ENCODE measurements at regions not wholly inside any gene's neighbourhood (a gene's known extent, or its start where the extent isn't known, plus 50 kb on each side); places are given as distances from the start of the nearest gene placed in this dataset.
"Not testable (repeated sequence)": the region's sequence is repeated elsewhere in the genome, so short reads cannot be mapped to it uniquely, and the experiment has no call there.

GRCh38 chr12:45490232-45490881 is 239.1 kb upstream of the ARID2 start:
- no peak for DNase-seq

GRCh38 chr12:45494279-45494678 is 235.2 kb upstream of the ARID2 start:
- DNase-seq: no peak

GRCh38 chr12:45498645-45499044 is 230.9 kb upstream of the ARID2 start:
- no peak for DNase-seq

- DNase-seq: no peak
These were observed 226.9 kb upstream of the ARID2 start for GRCh38 chr12:45502481-45503128.

GRCh38 chr12:45503899-45504298 is 225.6 kb upstream of the ARID2 start:
- no peak for DNase-seq

- DNase-seq: no peak
These were observed 225.0 kb upstream of the ARID2 start for GRCh38 chr12:45504316-45505010.

- DNase-seq: no peak
These were observed 220.3 kb upstream of the ARID2 start for GRCh38 chr12:45509187-45509586.

- no peak for DNase-seq
These were observed 219.9 kb upstream of the ARID2 start for GRCh38 chr12:45509621-45510020.

GRCh38 chr12:45517381-45517780 is 212.1 kb upstream of the ARID2 start:
- no peak for DNase-seq

GRCh38 chr12:45518291-45519235 is 210.9 kb upstream of the ARID2 start:
- DNase-seq: peak; percentile 50

- no peak for DNase-seq
These were observed 207.3 kb upstream of the ARID2 start for GRCh38 chr12:45522227-45522626.

- not testable (repeated sequence) for DNase-seq
These were observed 202.7 kb upstream of the ARID2 start for GRCh38 chr12:45526823-45527222.

GRCh38 chr12:45532113-45532512 is 197.4 kb upstream of the ARID2 start:
- DNase-seq: no peak

GRCh38 chr12:45535610-45536180 is 193.8 kb upstream of the ARID2 start:
- DNase-seq: no peak

GRCh38 chr12:45536284-45536683 is 193.2 kb upstream of the ARID2 start:
- no peak for DNase-seq

- DNase-seq: no peak
These were observed 188.7 kb upstream of the ARID2 start for GRCh38 chr12:45540661-45541341.

- DNase-seq: peak; percentile 27
These were observed 185.6 kb upstream of the ARID2 start for GRCh38 chr12:45543887-45544286.

- no peak for DNase-seq
These were observed 183.0 kb upstream of the ARID2 start for GRCh38 chr12:45546545-45546944.

- no peak for DNase-seq
These were observed 182.4 kb upstream of the ARID2 start for GRCh38 chr12:45547132-45547531.

GRCh38 chr12:45547822-45548221 is 181.7 kb upstream of the ARID2 start:
- no peak for DNase-seq

- no peak for DNase-seq
These were observed 181.1 kb upstream of the ARID2 start for GRCh38 chr12:45548426-45548825.

- DNase-seq: no peak
These were observed 180.1 kb upstream of the ARID2 start for GRCh38 chr12:45549337-45549902.

Data from stimulated activated naive CD4-positive, alpha-beta T cell treated with Interleukin-2 at 50 U/mL for 16 hours (primary cell).